Left lung (tissue), 4 donors: ENCODE measurements at regions not wholly inside any gene's neighbourhood (a gene's known extent, or its start where the extent isn't known, plus 50 kb on each side); places are given as distances from the start of the nearest gene placed in this dataset.

ENCODE experiments used
- ATAC-seq: fragments of 200-7000 bp; cut with Tn5 transposase; one replicate; pipeline ENCODE4 v1.9.1; 2020; ENCODE audit warnings: moderate library complexity
- DNase-seq, 4 donors: peaks; one replicate each; pipeline ENCODE4 v3.0.0-alpha.2; 2013 to 2020
- H3K27ac ChIP-seq, 2 donors: fragments of 200-600 bp; sonication (generic) in 1 of 2; one replicate each; pipeline versions ENCODE4 v1.5.0 to v1.8.0; 2020 to 2021
- H3K27me3 ChIP-seq, 2 donors: fragments of 200-600 bp; sonication (generic) in 1 of 2; one replicate each; pipeline versions ENCODE4 v1.5.0 to v1.8.0; 2020 to 2021
- H3K36me3 ChIP-seq, 2 donors: fragments of 200-600 bp; sonication (generic) in 1 of 2; one replicate each; pipeline versions ENCODE4 v1.5.0 to v1.8.0; 2020 to 2021
- H3K4me1 ChIP-seq, 2 donors: fragments of 200-600 bp; one replicate each; pipeline ENCODE4 v1.8.0; 2021
- H3K4me3 ChIP-seq, 2 donors: fragments of 200-600 bp; sonication (generic) in 1 of 2; one replicate each; pipeline versions ENCODE4 v1.5.0 to v1.8.0; 2020 to 2021; ENCODE audit warnings: mild to moderate bottlenecking in 1 of 2
- H3K9me3 ChIP-seq, 2 donors: fragments of 200-600 bp; sonication (generic) in 1 of 2; one replicate each; pipeline versions ENCODE4 v1.5.0 to v1.8.0; 2020 to 2021
- intact Hi-C, 2 donors: fragments of 100-400 bp; cut with DNase I; formaldehyde crosslinking; loops; one replicate each; pipeline versions ENCODE4 v1.11.2 to v1.14.2; 2022
- TF ChIP-seq, protein P1 (sequence below), 2 donors: fragments of 200-600 bp; sonication (generic) in 1 of 2; IDR thresholded peaks; one replicate each; pipeline versions ENCODE4 v1.5.0 to v1.8.0; 2021; ENCODE audit warnings: antibody characterized with exemption in 2 of 2
- donor health status: DM: no; HTN: yes; CAD: no.
- donor health status: DM: no; HTN: no; CAD: no.

DNA sequence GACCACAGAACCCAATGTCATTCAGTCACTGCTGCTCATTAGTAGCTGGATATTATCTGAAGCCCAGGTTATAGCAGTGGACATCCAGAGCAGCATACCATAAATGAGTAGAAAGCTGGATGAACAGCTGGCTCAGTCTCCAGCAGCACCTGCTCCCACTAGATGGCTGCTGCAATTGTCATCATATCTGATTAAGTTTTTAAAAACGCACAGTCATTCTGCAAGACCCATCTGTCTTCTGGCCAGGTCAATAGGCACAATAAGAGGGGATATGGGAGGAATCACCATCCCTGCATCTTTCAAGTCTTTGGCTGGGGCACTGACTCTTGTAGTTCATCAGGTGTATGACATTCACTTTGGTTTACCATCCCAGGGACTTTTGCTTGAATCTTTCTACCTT, 55.1 kb upstream of the XDH start:
- H3K36me3 ChIP-seq = no peaks in the 10 kb centered on the region
- H3K9me3 ChIP-seq = no peaks in the 10 kb centered on the region
- ATAC-seq = no peak
- intact Hi-C loops = no loop called here
- no peak overlapping the region for H3K27ac ChIP-seq
- TF ChIP-seq, protein P1, sequence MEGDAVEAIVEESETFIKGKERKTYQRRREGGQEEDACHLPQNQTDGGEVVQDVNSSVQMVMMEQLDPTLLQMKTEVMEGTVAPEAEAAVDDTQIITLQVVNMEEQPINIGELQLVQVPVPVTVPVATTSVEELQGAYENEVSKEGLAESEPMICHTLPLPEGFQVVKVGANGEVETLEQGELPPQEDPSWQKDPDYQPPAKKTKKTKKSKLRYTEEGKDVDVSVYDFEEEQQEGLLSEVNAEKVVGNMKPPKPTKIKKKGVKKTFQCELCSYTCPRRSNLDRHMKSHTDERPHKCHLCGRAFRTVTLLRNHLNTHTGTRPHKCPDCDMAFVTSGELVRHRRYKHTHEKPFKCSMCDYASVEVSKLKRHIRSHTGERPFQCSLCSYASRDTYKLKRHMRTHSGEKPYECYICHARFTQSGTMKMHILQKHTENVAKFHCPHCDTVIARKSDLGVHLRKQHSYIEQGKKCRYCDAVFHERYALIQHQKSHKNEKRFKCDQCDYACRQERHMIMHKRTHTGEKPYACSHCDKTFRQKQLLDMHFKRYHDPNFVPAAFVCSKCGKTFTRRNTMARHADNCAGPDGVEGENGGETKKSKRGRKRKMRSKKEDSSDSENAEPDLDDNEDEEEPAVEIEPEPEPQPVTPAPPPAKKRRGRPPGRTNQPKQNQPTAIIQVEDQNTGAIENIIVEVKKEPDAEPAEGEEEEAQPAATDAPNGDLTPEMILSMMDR (IDR thresholded peaks at IDR 0.05) = no peak
- DNase-seq = no peak
- no peaks in the 10 kb centered on the region for H3K27me3 ChIP-seq
- no peaks in the 10 kb centered on the region for H3K4me1 ChIP-seq
- H3K4me3 ChIP-seq = no peak overlapping the region

- Histone ChIP-seq H3K27ac (no peak overlapping the region), H3K9me3 (no peaks in the 10 kb centered on the region)
Observed at GRCh38 chr2:31467426-31467825, 52.9 kb upstream of the XDH start.

More at GRCh38 chr2:31467426-31467825, 52.9 kb upstream of the XDH start:
- Histone ChIP-seq H3K4me3 (no peak overlapping the region), H3K27me3 (no peaks in the 10 kb centered on the region), H3K4me1 (no peaks in the 10 kb centered on the region), H3K36me3 (no peaks in the 10 kb centered on the region)
- intact Hi-C loops = no loop called here
- TF ChIP-seq, protein P1 (IDR thresholded peaks at IDR 0.05) = no peak
- ATAC-seq (no peak), DNase-seq (peak in 1 of 4 donors; percentile 11)
